HCT116 (cell line): ENCODE measurements at regions not wholly inside any gene's neighbourhood (a gene's known extent, or its start where the extent isn't known, plus 50 kb on each side); places are given as distances from the start of the nearest gene placed in this dataset.
"Not testable (repeated sequence)": the region's sequence is repeated elsewhere in the genome, so short reads cannot be mapped to it uniquely, and the experiment has no call there.

Experiments
- CTCF ChIP-seq, 3 experiments: fragments of 200-600 bp in 1 of 3; sonication (generic) in 1 of 3; IDR thresholded peaks in 2 of 3; conservative IDR thresholded peaks in 1 of 3; 2 replicates each; pipeline ENCODE4 v1.5.1; 2012 to 2017; ENCODE audit warnings: low read depth in 2 of 3, low read length in 2 of 3, antibody characterized with exemption in 1 of 3, borderline replicate concordance in 1 of 3, control low read depth in 1 of 3, mild to moderate bottlenecking in 1 of 3, mixed read lengths in 1 of 3, mixed run types in 1 of 3, moderate library complexity in 1 of 3; ENCODE audit not compliant: insufficient read depth in 1 of 3
- POLR2AphosphoS5 ChIP-seq: IDR thresholded peaks from 2 replicates; pipeline ENCODE4 v1.6.1; 2011; ENCODE audit warnings: mild to moderate bottlenecking, low read depth, low read length, moderate library complexity

GRCh38 chr9:62877552-62877951 is 1687.7 kb downstream of the SPATA31A7 start:
- TF ChIP-seq POLR2AphosphoS5; CTCF (IDR thresholded peaks at IDR 0.05 in 2 of 3, conservative IDR thresholded peaks at IDR 0.05 in 1 of 3; ENCODE audit: borderline replicate concordance in 1 of 3, insufficient read depth in 1 of 3, low read depth in 2 of 3, low read length in 2 of 3): not testable (repeated sequence)
